Ovary (tissue), 7 donors: ENCODE measurements at regions not wholly inside any gene's neighbourhood (a gene's known extent, or its start where the extent isn't known, plus 50 kb on each side); places are given as distances from the start of the nearest gene placed in this dataset.

Experiments
- DNase-seq, 5 donors: peaks; one replicate each; pipeline ENCODE4 v3.0.0-alpha.2; 2019 to 2020
- H3K27ac ChIP-seq, 2 donors: fragments of 200-600 bp; one replicate each; pipeline versions ENCODE4 v1.5.1 to v1.8.0; 2019 to 2022
- H3K27me3 ChIP-seq: fragments of 200-600 bp; one replicate; pipeline ENCODE4 v1.8.0; 2022
- H3K36me3 ChIP-seq: fragments of 200-600 bp; sonication (generic); one replicate; pipeline ENCODE4 v1.5.1; 2019
- H3K4me1 ChIP-seq: one replicate; pipeline ENCODE4 v1.8.1; 2013; ENCODE audit warnings: mild to moderate bottlenecking, moderate library complexity; ENCODE audit not compliant: insufficient read depth
- H3K4me3 ChIP-seq: fragments of 200-600 bp; sonication (generic); one replicate; pipeline ENCODE4 v1.5.1; 2017
- H3K9me3 ChIP-seq, 2 donors: fragments of 200-600 bp in 1 of 2; sonication (generic) in 1 of 2; one replicate each; pipeline versions ENCODE4 v1.5.1 to v1.8.1; 2013 to 2019; ENCODE audit warnings: mild to moderate bottlenecking in 1 of 2, moderate library complexity in 1 of 2
- EP300 ChIP-seq: sonication (generic); formaldehyde crosslinking; IDR thresholded peaks from one replicate; pipeline ENCODE4 v1.6.1; 2017; ENCODE audit warnings: antibody characterized with exemption
- POLR2A ChIP-seq: fragments of 450-650 bp; IDR thresholded peaks from one replicate; pipeline ENCODE4 v1.6.1; 2017; ENCODE audit warnings: antibody characterized with exemption, mild to moderate bottlenecking, moderate library complexity
- WGBS, 3 donors: extraction: QIAGEN DNeasy Blood & Tissue Kit in 1 of 3; methylation state at CpG; one replicate each; pipeline versions ENCODE4 v1.1.5 to v1.1.7; 2013 to 2017; 5-methylcytosine and 5-hydroxymethylcytosine counted together
- intact Hi-C, 4 donors: fragments of 100-400 bp; cut with DNase I; formaldehyde crosslinking; loops; one replicate each; pipeline versions ENCODE4 v1.11.0 to v1.15.1; 2022 to 2023
- TF ChIP-seq, protein P1 (sequence below), 3 donors: fragments of 450-650 bp in 2 of 3; fragments of 200-600 bp in 1 of 3; IDR thresholded peaks; one replicate each; pipeline versions ENCODE4 v1.5.1 to v1.8.0; 2016 to 2022; ENCODE audit warnings: antibody characterized with exemption in 3 of 3, mild to moderate bottlenecking in 1 of 3
- donor health status: DM: no; HTN: no; CAD: no; lungs with moderate emphysema.
- donor health status: DM: no; HTN: no; CAD: no.
- donor health status: Bipolar disorder and iron deficiency.
- donor health status: DM: no; HTN: no; CAD: no.
- donor health status: DM: yes; HTN: yes; CAD: no.

DNA sequence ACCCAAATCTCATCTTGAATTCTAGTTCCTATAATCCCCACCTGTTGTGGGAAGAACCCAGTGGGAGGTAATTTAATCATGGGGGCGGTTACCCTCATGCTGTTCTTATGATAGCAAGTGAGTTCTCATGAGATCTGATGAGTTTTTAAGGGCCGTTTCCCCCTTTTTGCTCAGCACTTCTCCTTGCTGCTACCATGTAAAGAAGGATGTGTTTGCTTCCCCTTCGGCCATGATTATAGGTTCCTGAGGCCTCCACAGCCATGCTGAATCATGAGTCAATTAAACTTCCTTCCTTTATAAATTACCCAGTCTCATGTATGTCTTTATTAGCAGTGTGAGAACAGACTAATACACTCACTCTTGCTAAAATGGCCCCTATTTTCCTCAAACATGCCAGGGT is 374.7 kb downstream of the TUSC7 start:
- H3K27me3 ChIP-seq = no peaks in the 10 kb centered on the region
- no peak overlapping the region for H3K4me3 ChIP-seq
- intact Hi-C loops = no loop called here
- H3K27ac ChIP-seq = no peak overlapping the region
- no peaks in the 10 kb centered on the region for H3K9me3 ChIP-seq
- H3K36me3 ChIP-seq = no peaks in the 10 kb centered on the region
- H3K4me1 ChIP-seq = no peaks in the 10 kb centered on the region
- 84 to 89% (median 86%) methylated on average over 3 of the region's 3 CpGs for WGBS, 3 donors
- TF ChIP-seq EP300 (no peak), POLR2A (no peak)
- TF ChIP-seq, protein P1, sequence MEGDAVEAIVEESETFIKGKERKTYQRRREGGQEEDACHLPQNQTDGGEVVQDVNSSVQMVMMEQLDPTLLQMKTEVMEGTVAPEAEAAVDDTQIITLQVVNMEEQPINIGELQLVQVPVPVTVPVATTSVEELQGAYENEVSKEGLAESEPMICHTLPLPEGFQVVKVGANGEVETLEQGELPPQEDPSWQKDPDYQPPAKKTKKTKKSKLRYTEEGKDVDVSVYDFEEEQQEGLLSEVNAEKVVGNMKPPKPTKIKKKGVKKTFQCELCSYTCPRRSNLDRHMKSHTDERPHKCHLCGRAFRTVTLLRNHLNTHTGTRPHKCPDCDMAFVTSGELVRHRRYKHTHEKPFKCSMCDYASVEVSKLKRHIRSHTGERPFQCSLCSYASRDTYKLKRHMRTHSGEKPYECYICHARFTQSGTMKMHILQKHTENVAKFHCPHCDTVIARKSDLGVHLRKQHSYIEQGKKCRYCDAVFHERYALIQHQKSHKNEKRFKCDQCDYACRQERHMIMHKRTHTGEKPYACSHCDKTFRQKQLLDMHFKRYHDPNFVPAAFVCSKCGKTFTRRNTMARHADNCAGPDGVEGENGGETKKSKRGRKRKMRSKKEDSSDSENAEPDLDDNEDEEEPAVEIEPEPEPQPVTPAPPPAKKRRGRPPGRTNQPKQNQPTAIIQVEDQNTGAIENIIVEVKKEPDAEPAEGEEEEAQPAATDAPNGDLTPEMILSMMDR (IDR thresholded peaks at IDR 0.05) = no peak
- DNase-seq = no peak

DNA sequence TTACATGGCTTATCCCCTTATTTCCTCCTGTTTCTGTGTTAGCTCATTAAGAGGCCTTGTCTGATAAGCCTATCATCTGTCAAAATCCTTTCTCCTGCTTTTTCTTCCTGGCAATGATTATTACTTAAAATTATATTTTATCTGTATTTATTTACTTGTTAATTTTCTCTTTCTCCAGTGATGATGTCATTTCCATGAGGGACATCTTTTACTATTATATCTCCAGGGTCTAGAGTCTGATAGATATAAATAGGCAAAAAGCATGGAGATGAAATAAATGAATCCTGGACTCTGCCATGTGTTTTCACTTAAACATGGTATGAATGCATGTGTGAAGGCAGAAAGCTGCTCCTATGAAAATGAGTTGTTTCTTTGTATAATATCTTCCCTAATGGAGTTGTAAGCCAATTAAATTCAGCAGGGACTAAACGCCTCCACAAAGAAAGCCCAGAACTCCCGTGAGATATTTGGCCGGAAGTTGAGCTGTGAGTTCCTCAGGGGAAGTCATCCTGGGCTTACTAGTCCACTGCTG is 375.2 kb downstream of the TUSC7 start:
- Histone ChIP-seq H3K27ac (no peak overlapping the region), H3K27me3 (no peaks in the 10 kb centered on the region), H3K4me1 (no peaks in the 10 kb centered on the region), H3K36me3 (no peaks in the 10 kb centered on the region), H3K4me3 (no peak overlapping the region), H3K9me3 (no peaks in the 10 kb centered on the region)
- WGBS, 3 donors = 0 to 31% (median 0%) methylated on average over 3 of the region's 3 CpGs
- DNase-seq = no peak
- TF ChIP-seq EP300 (no peak), POLR2A (no peak)
- TF ChIP-seq, protein P1 (IDR thresholded peaks at IDR 0.05) = no peak
- intact Hi-C loops = no loop called here

DNA sequence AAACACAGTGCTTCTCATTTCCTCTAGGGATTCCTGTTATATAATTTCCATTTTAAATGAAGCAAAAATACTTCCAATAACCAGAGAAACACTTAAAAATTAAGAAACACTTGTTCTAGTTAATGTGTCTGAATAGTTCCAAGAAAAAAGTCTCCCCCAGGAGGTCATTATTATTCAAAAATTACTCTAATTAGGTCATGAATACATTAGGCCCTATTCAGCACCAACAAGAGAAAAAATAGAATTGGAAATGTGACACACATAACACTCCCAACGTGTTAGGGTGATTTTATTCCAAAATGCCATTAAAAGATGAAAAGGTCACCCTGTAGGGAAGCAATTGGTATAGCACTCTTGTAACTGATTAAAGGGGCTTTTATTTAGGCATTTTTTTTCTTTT is 382.1 kb downstream of the TUSC7 start:
- intact Hi-C loops = no loop called here
- no peak for TF ChIP-seq POLR2A
- no peak for TF ChIP-seq EP300
- TF ChIP-seq, protein P1 (IDR thresholded peaks at IDR 0.05) = no peak
- WGBS, 3 donors = 26 to 56% (median 35%) methylated on average over 1 of the region's 1 CpG
- Histone ChIP-seq H3K9me3 (no peaks in the 10 kb centered on the region), H3K4me1 (no peaks in the 10 kb centered on the region), H3K27me3 (no peaks in the 10 kb centered on the region), H3K36me3 (no peaks in the 10 kb centered on the region), H3K4me3 (no peak overlapping the region), H3K27ac (no peak overlapping the region)
- DNase-seq = no peak

DNA sequence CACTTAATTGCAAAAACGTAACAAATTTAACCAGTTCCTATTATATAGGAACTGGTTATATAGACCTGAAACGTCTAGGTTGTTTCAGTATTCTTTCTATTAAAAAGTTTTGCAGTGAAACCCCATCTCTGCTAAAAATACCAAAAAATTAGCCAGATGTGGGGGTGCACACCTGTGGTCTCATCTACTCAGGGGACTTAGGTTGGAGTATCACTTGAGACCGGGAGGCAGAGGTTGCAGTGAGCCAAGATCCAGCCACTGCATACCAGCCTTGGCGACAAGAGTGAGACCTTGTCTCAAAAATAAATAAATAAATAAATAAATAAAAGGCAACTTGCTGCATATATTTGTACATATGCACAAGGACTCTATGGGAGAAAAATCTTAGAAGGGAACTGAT is 387.0 kb downstream of the TUSC7 start:
- 79 to 86% (median 82%) methylated on average over 4 of the region's 4 CpGs for WGBS, 3 donors
- no peaks in the 10 kb centered on the region for H3K27me3 ChIP-seq
- H3K4me3 ChIP-seq = no peak overlapping the region
- no peaks in the 10 kb centered on the region for H3K36me3 ChIP-seq
- TF ChIP-seq, protein P1 (IDR thresholded peaks at IDR 0.05) = no peak
- intact Hi-C loops = no loop called here
- no peaks in the 10 kb centered on the region for H3K9me3 ChIP-seq
- H3K4me1 ChIP-seq = no peaks in the 10 kb centered on the region
- no peak for DNase-seq
- H3K27ac ChIP-seq = no peak overlapping the region

DNA sequence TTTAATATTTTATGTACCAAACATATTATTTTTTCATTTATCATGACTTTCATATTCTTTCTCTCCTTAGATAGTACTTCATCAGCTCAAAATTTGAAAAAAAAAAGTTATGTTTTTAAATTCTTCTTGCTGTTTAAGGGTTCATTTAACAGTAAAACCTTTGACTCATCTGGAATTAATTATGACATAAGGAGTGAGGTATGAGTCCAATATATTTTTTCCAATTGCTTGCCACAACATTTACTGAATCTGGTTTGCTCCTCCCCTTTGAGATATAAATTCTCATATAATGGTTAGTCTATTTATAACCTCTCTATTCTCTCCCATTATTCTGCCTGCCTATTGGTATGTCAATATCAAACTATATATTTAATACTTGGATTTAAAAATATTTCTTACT is 387.8 kb downstream of the TUSC7 start:
- H3K27me3 ChIP-seq = no peaks in the 10 kb centered on the region
- H3K4me1 ChIP-seq = no peaks in the 10 kb centered on the region
- H3K9me3 ChIP-seq = no peaks in the 10 kb centered on the region
- intact Hi-C loops = no loop called here
- TF ChIP-seq EP300 (no peak), POLR2A (no peak)
- TF ChIP-seq, protein P1 (IDR thresholded peaks at IDR 0.05) = no peak
- no peak overlapping the region for H3K4me3 ChIP-seq
- no peak overlapping the region for H3K27ac ChIP-seq
- H3K36me3 ChIP-seq = no peaks in the 10 kb centered on the region
- DNase-seq = no peak
